SH-SY5Y (cell line): ENCODE measurements at regions not wholly inside any gene's neighbourhood (a gene's known extent, or its start where the extent isn't known, plus 50 kb on each side); places are given as distances from the start of the nearest gene placed in this dataset.

Experiments used
- GATA2 ChIP-seq: IDR thresholded peaks from 2 replicates; pipeline ENCODE4 v1.6.1; 2011; ENCODE audit warnings: mild to moderate bottlenecking, low read depth, low read length
- GATA3 ChIP-seq: IDR thresholded peaks from 2 replicates; pipeline ENCODE4 v1.6.1; 2011; ENCODE audit warnings: low read depth, mild to moderate bottlenecking, low read length, moderate library complexity

DNA sequence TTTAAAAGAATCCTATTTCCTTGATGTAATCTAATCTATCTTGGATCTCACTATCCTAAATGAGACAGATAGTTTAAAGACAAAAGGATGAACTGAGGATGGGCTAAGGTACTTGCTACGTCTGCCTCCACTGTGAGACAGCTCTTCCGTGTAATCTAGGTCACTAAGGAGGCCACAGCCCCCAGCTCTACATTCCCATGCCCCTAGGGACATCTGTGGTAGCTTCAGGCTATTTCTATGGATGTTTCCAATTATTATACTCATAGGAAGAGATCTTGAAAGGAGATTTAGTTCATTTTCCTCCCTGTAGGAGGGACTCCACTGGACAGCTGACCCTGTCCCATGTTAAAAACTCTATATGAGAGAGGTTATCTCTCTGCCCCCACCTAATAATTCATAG is 140.8 kb upstream of the TRPC5 start:
- TF ChIP-seq GATA2 (no peak), GATA3 (0 out of 2 replicates have a peak, but pooled peaks have one; percentile 21)
